Astrocyte (in vitro differentiated cells and primary cell): ENCODE measurements at regions not wholly inside any gene's neighbourhood (a gene's known extent, or its start where the extent isn't known, plus 50 kb on each side); places are given as distances from the start of the nearest gene placed in this dataset.
A peak's percentile ranks its signal among the peaks of the same experiment; 100 is the strongest.

Source experiments
- DNase-seq: peaks from one replicate; pipeline ENCODE4 v3.0.0-alpha.2; 2010; ENCODE audit warnings: low read depth
- FAIRE-seq: peaks from 2 replicates; lab custom pipeline; 2011; peaks lifted over from hg19 to GRCh38; lab: Jason Lieb, UNC
- H2AFZ ChIP-seq: 2 replicates; pipeline ENCODE4 v1.6.0; 2012; ENCODE audit warnings: low read depth, low read length, inconsistent platforms
- H3K27ac ChIP-seq: 2 replicates; pipeline ENCODE4 v1.5.1; 2011; ENCODE audit warnings: low read depth, low read length, inconsistent platforms
- H3K27me3 ChIP-seq: 2 replicates; pipeline ENCODE4 v1.6.0; 2011; ENCODE audit warnings: low read length, inconsistent platforms; ENCODE audit not compliant: insufficient read depth
- H3K36me3 ChIP-seq: 2 replicates; pipeline ENCODE4 v1.5.1; 2011; ENCODE audit warnings: low read length, inconsistent platforms; ENCODE audit not compliant: insufficient read depth
- H3K4me1 ChIP-seq: 2 replicates; pipeline ENCODE4 v1.5.1; 2011; ENCODE audit warnings: low read length, inconsistent platforms; ENCODE audit not compliant: insufficient read depth
- H3K4me2 ChIP-seq: 2 replicates; pipeline ENCODE4 v1.6.0; 2012; ENCODE audit warnings: low read length, inconsistent platforms
- H3K4me3 ChIP-seq: 2 replicates; pipeline ENCODE4 v1.5.1; 2011; ENCODE audit warnings: low read depth, mild to moderate bottlenecking, low read length, inconsistent platforms; ENCODE audit not compliant: insufficient read depth
- H3K79me2 ChIP-seq: 2 replicates; pipeline ENCODE4 v1.6.0; 2012; ENCODE audit warnings: mild to moderate bottlenecking, low read length, inconsistent platforms; ENCODE audit not compliant: insufficient read depth
- H3K9ac ChIP-seq: 2 replicates; pipeline ENCODE4 v1.6.0; 2012; ENCODE audit warnings: mild to moderate bottlenecking, low read length, inconsistent platforms
- H3K9me3 ChIP-seq: 2 replicates; pipeline ENCODE4 v1.5.1; 2012; ENCODE audit warnings: low read depth, mild to moderate bottlenecking, low read length, inconsistent platforms; ENCODE audit not compliant: insufficient read depth
- H4K20me1 ChIP-seq: 2 replicates; pipeline ENCODE4 v1.6.0; 2012; ENCODE audit warnings: low read length, inconsistent platforms; ENCODE audit not compliant: insufficient read depth
- H3K27ac Mint-ChIP-seq: one replicate; pipeline ENCODE4 v1.8.0; 2021; ENCODE audit warnings: mild to moderate bottlenecking, mixed read lengths; ENCODE audit not compliant: unreplicated experiment
- H3K27me3 Mint-ChIP-seq: one replicate; pipeline ENCODE4 v1.8.0; 2021; ENCODE audit warnings: low read depth, mixed read lengths; ENCODE audit not compliant: unreplicated experiment
- H3K36me3 Mint-ChIP-seq: one replicate; pipeline ENCODE4 v1.8.0; 2021; ENCODE audit warnings: low read depth, mixed read lengths; ENCODE audit not compliant: unreplicated experiment
- H3K4me1 Mint-ChIP-seq: one replicate; pipeline ENCODE4 v1.8.0; 2021; ENCODE audit warnings: low read depth, mixed read lengths; ENCODE audit not compliant: unreplicated experiment
- H3K4me3 Mint-ChIP-seq: one replicate; pipeline ENCODE4 v1.8.0; 2021; ENCODE audit warnings: mild to moderate bottlenecking, moderate library complexity, mixed read lengths; ENCODE audit not compliant: unreplicated experiment
- H3K9me3 Mint-ChIP-seq: one replicate; pipeline ENCODE4 v1.8.0; 2021; ENCODE audit warnings: mild to moderate bottlenecking, mixed read lengths; ENCODE audit not compliant: unreplicated experiment
- EZH2 ChIP-seq: IDR thresholded peaks from 2 replicates; pipeline ENCODE4 v1.6.1; 2012; ENCODE audit warnings: mild to moderate bottlenecking, low read length, inconsistent platforms; ENCODE audit not compliant: insufficient read depth
- TF ChIP-seq, protein P1 (sequence below): IDR thresholded peaks from 2 replicates; pipeline ENCODE4 v1.5.1; 2011; ENCODE audit warnings: low read depth, mild to moderate bottlenecking, inconsistent platforms, low read length, moderate library complexity; ENCODE audit not compliant: insufficient read depth

GRCh38 chr3:159480046-159480445 is 508.6 kb upstream of the IL12A start:
- peaks cover 3% of the 10 kb centered on the region for H3K4me1 Mint-ChIP-seq
- TF ChIP-seq EZH2, result no peak
- TF ChIP-seq, protein P1, sequence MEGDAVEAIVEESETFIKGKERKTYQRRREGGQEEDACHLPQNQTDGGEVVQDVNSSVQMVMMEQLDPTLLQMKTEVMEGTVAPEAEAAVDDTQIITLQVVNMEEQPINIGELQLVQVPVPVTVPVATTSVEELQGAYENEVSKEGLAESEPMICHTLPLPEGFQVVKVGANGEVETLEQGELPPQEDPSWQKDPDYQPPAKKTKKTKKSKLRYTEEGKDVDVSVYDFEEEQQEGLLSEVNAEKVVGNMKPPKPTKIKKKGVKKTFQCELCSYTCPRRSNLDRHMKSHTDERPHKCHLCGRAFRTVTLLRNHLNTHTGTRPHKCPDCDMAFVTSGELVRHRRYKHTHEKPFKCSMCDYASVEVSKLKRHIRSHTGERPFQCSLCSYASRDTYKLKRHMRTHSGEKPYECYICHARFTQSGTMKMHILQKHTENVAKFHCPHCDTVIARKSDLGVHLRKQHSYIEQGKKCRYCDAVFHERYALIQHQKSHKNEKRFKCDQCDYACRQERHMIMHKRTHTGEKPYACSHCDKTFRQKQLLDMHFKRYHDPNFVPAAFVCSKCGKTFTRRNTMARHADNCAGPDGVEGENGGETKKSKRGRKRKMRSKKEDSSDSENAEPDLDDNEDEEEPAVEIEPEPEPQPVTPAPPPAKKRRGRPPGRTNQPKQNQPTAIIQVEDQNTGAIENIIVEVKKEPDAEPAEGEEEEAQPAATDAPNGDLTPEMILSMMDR, result no peak
- Histone ChIP-seq H3K4me3 (no peak overlapping the region), H3K9me3 (no peaks in the 10 kb centered on the region), H3K4me1 (no peaks in the 10 kb centered on the region), H3K9ac (no peak overlapping the region), H3K27me3 (no peaks in the 10 kb centered on the region), H3K79me2 (no peaks in the 10 kb centered on the region), H2AFZ (no peak overlapping the region), H3K27ac (no peak overlapping the region), H4K20me1 (no peaks in the 10 kb centered on the region), H3K4me2 (no peak overlapping the region), H3K36me3 (no peaks in the 10 kb centered on the region)
- H3K9me3 Mint-ChIP-seq, result peaks cover 3% of the 10 kb centered on the region
- H3K4me3 Mint-ChIP-seq, result no peak overlapping the region
- FAIRE-seq (no peak), DNase-seq (peak; percentile 23)
- no peaks in the 10 kb centered on the region for H3K36me3 Mint-ChIP-seq
- no peak overlapping the region for H3K27ac Mint-ChIP-seq
- no peaks in the 10 kb centered on the region for H3K27me3 Mint-ChIP-seq

DNA sequence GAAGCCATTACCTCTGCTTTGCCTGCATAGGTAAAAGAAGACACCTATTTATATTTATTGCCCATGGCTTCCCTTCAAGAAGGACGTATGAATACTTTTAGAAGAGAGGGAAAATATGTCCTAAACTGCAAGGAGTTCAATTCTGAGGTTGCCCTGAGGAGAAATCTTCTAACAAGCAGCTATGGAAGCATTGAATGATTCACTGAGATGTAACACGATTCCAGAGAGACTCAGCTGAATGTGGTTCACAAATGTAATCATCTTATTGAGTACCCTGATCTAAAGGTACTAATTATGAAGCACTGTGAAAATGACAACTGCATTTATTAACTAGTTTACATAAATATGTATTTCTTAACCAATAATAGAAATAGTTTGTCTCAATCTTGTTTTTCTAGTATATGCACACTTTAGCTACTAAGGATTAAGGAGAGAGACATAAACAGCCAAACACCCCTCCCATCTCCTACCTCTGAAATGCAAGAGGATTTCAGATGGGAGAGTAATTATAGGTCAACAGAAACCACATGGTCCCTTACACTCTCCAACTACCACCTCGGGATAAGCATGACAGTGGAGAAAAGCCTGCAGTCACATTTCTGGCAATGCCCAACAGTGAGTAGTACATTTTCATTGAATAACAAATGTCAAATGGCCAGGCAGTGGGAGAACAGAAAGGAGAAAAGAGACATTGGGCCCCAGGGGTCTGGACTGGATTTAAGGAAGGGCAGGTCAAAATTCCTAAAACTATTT is 506.2 kb upstream of the IL12A start:
- TF ChIP-seq EZH2, result no peak
- TF ChIP-seq, protein P1, result no peak
- no peak overlapping the region for H2AFZ ChIP-seq
- H3K79me2 ChIP-seq, result no peaks in the 10 kb centered on the region
- Mint-ChIP-seq H3K27me3 (no peaks in the 10 kb centered on the region), H3K9me3 (peaks cover 7% of the 10 kb centered on the region), H3K4me3 (no peak overlapping the region), H3K27ac (no peak overlapping the region), H3K36me3 (no peaks in the 10 kb centered on the region), H3K4me1 (peaks cover 3% of the 10 kb centered on the region)
- H3K9ac ChIP-seq, result no peak overlapping the region
- H3K36me3 ChIP-seq, result no peaks in the 10 kb centered on the region
- no peaks in the 10 kb centered on the region for H4K20me1 ChIP-seq
- no peaks in the 10 kb centered on the region for H3K27me3 ChIP-seq
- H3K4me2 ChIP-seq, result no peak overlapping the region
- no peaks in the 10 kb centered on the region for H3K9me3 ChIP-seq
- FAIRE-seq (no peak), DNase-seq (no peak)
- H3K27ac ChIP-seq, result no peak overlapping the region
- no peak overlapping the region for H3K4me3 ChIP-seq
- no peaks in the 10 kb centered on the region for H3K4me1 ChIP-seq

- Mint-ChIP-seq H3K4me1 (peaks cover 3% of the 10 kb centered on the region), H3K4me3 (no peak overlapping the region), H3K27me3 (no peaks in the 10 kb centered on the region), H3K9me3 (peaks cover 10% of the 10 kb centered on the region), H3K27ac (no peak overlapping the region), H3K36me3 (no peaks in the 10 kb centered on the region)
- FAIRE-seq (no peak), DNase-seq (no peak)
- Histone ChIP-seq H3K4me3 (no peak overlapping the region), H3K4me1 (no peaks in the 10 kb centered on the region), H3K4me2 (no peak overlapping the region), H3K27me3 (no peaks in the 10 kb centered on the region), H3K27ac (no peak overlapping the region), H3K9ac (no peak overlapping the region), H2AFZ (no peak overlapping the region), H3K36me3 (no peaks in the 10 kb centered on the region), H3K9me3 (no peaks in the 10 kb centered on the region), H4K20me1 (no peaks in the 10 kb centered on the region), H3K79me2 (no peaks in the 10 kb centered on the region)
- no peak for TF ChIP-seq EZH2
- TF ChIP-seq, protein P1, result no peak
Measured at GRCh38 chr3:159482994-159483367, 505.7 kb upstream of the IL12A start.
